A673 (cell line): ENCODE measurements at regions not wholly inside any gene's neighbourhood (a gene's known extent, or its start where the extent isn't known, plus 50 kb on each side); places are given as distances from the start of the nearest gene placed in this dataset.

ENCODE experiments used
- BruUV-seq: library from RNA; stranded (reverse); fragments of 400-500 nt; replicated peaks from 2 replicates; lab custom pipeline; 2021; lab: Mats Ljungman, UMichigan
- CTCF ChIA-PET: fragments of 300-600 bp; sonication (Branson Sonifier 250); formaldehyde crosslinking; loops from one replicate; lab custom pipeline; 2022; ENCODE audit warnings: antibody characterized with exemption; lab: Charles Lee
- POLR2A ChIA-PET: fragments of 300-600 bp; sonication (Branson Sonifier 250); formaldehyde crosslinking; loops from one replicate; lab custom pipeline; 2022; ENCODE audit warnings: antibody characterized with exemption; ENCODE audit not compliant: low non-redundant PET; lab: Charles Lee
- DNase-seq: peaks from one replicate; pipeline ENCODE4 v3.0.0-alpha.2; 2015; ENCODE audit warnings: low spot score
- H3K27ac ChIP-seq: fragments of 200-600 bp; sonication (generic); 2 replicates; pipeline ENCODE4 v1.5.1; 2016; ENCODE audit warnings: mixed run types, low read depth, mild to moderate bottlenecking, mixed read lengths, antibody characterized with exemption, low read length; ENCODE audit not compliant: poor library complexity, severe bottlenecking
- H3K27me3 ChIP-seq: fragments of 200-600 bp; sonication (generic); replicated peaks from 2 replicates; pipeline ENCODE4 v1.6.1; 2017; ENCODE audit warnings: mixed run types, low read depth, mild to moderate bottlenecking, mixed read lengths, antibody characterized with exemption, low read length; ENCODE audit not compliant: insufficient read depth, poor library complexity
- H3K36me3 ChIP-seq: fragments of 200-600 bp; sonication (generic); 2 replicates; pipeline ENCODE4 v1.6.1; 2016; ENCODE audit warnings: mixed run types, mild to moderate bottlenecking, mixed read lengths, antibody characterized with exemption, low read length; ENCODE audit not compliant: insufficient read depth, poor library complexity, severe bottlenecking
- H3K4me1 ChIP-seq: fragments of 200-600 bp; sonication (generic); 2 replicates; pipeline ENCODE4 v1.6.1; 2017; ENCODE audit warnings: mixed run types, mild to moderate bottlenecking, mixed read lengths, antibody characterized with exemption, low read length; ENCODE audit not compliant: insufficient read depth, poor library complexity, severe bottlenecking
- H3K4me3 ChIP-seq: fragments of 200-600 bp; sonication (generic); 2 replicates; pipeline ENCODE4 v1.5.1; 2016; ENCODE audit warnings: low read depth, mixed run types, mild to moderate bottlenecking, mixed read lengths, low read length; ENCODE audit not compliant: poor library complexity, severe bottlenecking
- H3K9me3 ChIP-seq: fragments of 200-600 bp; sonication (generic); 2 replicates; pipeline ENCODE4 v1.6.1; 2016; ENCODE audit warnings: mixed run types, low read depth, mild to moderate bottlenecking, mixed read lengths, antibody characterized with exemption, low read length; ENCODE audit not compliant: poor library complexity, severe bottlenecking
- CTCF ChIP-seq: fragments of 300-800, 200-600 bp; sonication (generic); conservative IDR thresholded peaks from 2 replicates; pipeline ENCODE4 v1.5.1; 2017; ENCODE audit warnings: low read depth, mild to moderate bottlenecking, antibody characterized with exemption, low read length, moderate library complexity, mixed read lengths
- EZH2 ChIP-seq: fragments of 200-600 bp; sonication (generic); IDR thresholded peaks from 2 replicates; pipeline ENCODE4 v1.6.1; 2017; ENCODE audit warnings: borderline replicate concordance, low read depth, mild to moderate bottlenecking, mixed read lengths, antibody characterized with exemption, low read length; ENCODE audit not compliant: poor library complexity, severe bottlenecking
- intact Hi-C: fragments of 100-400 bp; cut with micrococcal nuclease; formaldehyde crosslinking; loops from one replicate; pipeline ENCODE4 v1.10.0; 2022; ENCODE audit not compliant: unreplicated experiment

GRCh38 chr11:104588446-104588845 lies 309.8 kb downstream of the CASP12 start:
- Histone ChIP-seq H3K4me3 (no peak overlapping the region), H3K4me1 (peaks cover 3% of the 10 kb centered on the region), H3K27me3 (no peaks in the 10 kb centered on the region), H3K27ac (no peak overlapping the region), H3K9me3 (no peaks in the 10 kb centered on the region), H3K36me3 (no peaks in the 10 kb centered on the region)
- DNase-seq: no peak
- ChIA-PET CTCF (no interaction called here), POLR2A (no interaction called here)
- TF ChIP-seq CTCF (no peak), EZH2 (no peak)
- BruUV-seq: no TSS peak
- intact Hi-C loops: loop anchor here (10.0 kb wide), 1 partner anchor 334 kb away; no protein-coding TSS in a partner anchor

- ChIA-PET CTCF (no interaction called here), POLR2A (no interaction called here)
- no peak for DNase-seq
- TF ChIP-seq EZH2: no peak
- TF ChIP-seq CTCF: no peak
- H3K9me3 ChIP-seq: no peaks in the 10 kb centered on the region
- H3K36me3 ChIP-seq: no peaks in the 10 kb centered on the region
- peaks cover 15% of the 10 kb centered on the region for H3K4me1 ChIP-seq
- no TSS peak for BruUV-seq
- intact Hi-C loops: loop anchor here (10.0 kb wide), 1 partner anchor 330 kb away; no protein-coding TSS in a partner anchor
- H3K27me3 ChIP-seq: no peaks in the 10 kb centered on the region
- H3K4me3 ChIP-seq: no peak overlapping the region
- no peak overlapping the region for H3K27ac ChIP-seq
Measured at GRCh38 chr11:104584823-104585222, 313.4 kb downstream of the CASP12 start.

GRCh38 chr11:104583857-104584256 lies 314.4 kb downstream of the CASP12 start:
- intact Hi-C loops: loop anchor here (10.0 kb wide), 1 partner anchor 329 kb away; no protein-coding TSS in a partner anchor
- TF ChIP-seq CTCF: no peak
- TF ChIP-seq EZH2: no peak
- no TSS peak for BruUV-seq
- DNase-seq: peak; percentile 63
- Histone ChIP-seq H3K4me1 (peaks cover 15% of the 10 kb centered on the region), H3K4me3 (no peak overlapping the region), H3K9me3 (no peaks in the 10 kb centered on the region), H3K27ac (no peak overlapping the region), H3K36me3 (no peaks in the 10 kb centered on the region), H3K27me3 (no peaks in the 10 kb centered on the region)
- CTCF ChIA-PET: no interaction called here
- POLR2A ChIA-PET: no interaction called here
